HG03175 (cell line): ENCODE measurements at regions not wholly inside any gene's neighbourhood (a gene's known extent, or its start where the extent isn't known, plus 50 kb on each side); places are given as distances from the start of the nearest gene placed in this dataset.

Source experiments
- ATAC-seq: cut with Tn5 transposase; IDR thresholded peaks from one replicate; pipeline ENCODE4 v1.9.1; 2021; ENCODE audit warnings: mild to moderate bottlenecking, moderate library complexity; ENCODE audit not compliant: unreplicated experiment

- no peak for ATAC-seq
These were observed 130.0 kb upstream of the BMP5 start for GRCh38 chr6:56005426-56005825.

GRCh38 chr6:56004426-56004825 lies 129.0 kb upstream of the BMP5 start:
- no peak for ATAC-seq

DNA sequence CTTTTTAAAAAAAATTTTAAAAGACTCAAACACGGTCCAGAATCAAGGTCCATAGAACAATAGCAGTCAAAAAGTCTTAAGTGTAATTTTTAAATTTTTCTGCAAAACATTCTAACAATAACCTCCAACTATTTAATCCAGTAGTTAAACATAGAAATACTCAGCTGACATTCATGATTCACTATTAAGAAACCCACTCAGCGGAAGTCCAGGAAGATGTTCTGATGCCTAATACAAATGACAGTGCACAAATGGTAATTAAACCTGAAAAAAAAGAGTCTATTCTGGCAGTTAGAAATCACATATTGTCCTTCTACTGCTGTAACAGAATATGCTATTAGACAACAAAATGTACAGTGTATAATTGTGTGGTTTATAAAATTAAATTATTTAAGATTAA lies 128.2 kb upstream of the BMP5 start:
- ATAC-seq = no peak

GRCh38 chr6:56002336-56002735 lies 126.9 kb upstream of the BMP5 start:
- ATAC-seq = no peak

DNA sequence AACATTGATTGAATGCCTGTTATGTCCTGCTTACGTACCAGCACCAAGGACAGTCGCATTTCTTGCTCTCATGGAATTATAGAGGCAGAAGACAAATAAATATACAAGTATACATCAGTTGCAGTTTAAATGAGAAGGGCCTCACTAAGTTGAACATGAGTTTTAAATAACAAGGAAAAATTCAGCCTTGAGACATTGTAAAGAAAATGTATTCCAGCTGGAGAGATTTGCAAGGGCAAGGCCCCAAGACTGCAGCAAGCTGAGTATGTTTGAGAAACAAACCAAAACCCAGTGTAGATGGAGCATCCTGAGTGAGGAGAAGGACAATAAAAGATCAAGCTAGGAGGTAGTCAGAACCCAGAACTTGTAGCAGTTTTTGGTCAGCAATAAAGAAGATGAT lies 123.2 kb upstream of the BMP5 start:
- ATAC-seq = no peak

DNA sequence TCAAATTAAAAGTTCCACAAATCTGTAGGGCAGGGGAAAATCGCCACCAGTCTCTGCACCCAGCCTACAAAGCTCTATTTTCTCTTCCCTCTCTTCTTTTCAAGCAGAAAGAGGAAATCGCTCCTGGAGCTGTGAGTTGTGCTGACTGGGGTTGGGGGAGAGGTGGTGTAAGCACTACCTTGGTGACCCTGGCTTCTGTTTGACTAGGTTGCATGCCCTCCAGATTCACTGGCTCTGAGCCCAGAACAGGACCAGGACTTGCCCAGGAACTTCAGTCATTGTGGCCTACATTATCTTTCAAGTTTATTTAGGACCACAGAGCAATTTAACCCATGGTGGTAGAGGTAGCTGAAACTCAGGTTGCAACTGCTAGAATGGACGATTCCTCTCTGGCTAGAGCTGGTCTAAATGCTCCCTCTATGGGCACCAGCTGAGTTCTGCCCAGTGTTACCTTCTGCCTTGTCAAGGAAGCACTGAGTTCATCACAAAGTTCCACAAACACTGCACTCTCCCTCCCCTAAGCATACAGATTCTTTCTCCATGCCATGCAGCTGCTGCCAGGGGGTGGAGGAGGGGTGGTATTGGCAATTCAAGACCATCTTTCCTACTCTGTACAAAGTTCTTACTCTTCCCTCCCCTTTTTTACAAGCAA lies 122.0 kb upstream of the BMP5 start:
- no peak for ATAC-seq

GRCh38 chr6:55994531-55994930 lies 119.1 kb upstream of the BMP5 start:
- no peak for ATAC-seq

DNA sequence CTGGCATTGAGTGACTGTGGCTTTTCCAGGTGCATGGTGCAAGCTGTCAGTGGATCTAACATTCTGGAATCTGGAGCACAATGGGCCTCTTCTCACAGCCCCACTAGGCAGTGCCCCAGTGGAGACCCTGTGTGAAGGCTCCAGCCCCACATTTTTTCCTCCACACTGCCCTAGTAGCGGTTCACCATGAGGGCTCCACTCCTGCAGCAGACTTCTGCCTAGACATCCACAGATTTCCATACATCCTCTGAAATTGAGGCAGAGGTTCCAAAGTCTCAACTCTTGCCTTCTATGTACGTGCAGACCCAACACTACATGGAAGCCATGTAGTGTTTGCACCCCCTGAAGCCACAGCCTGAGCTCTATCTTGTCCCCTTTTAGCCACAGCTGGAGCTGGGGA lies 118.0 kb upstream of the BMP5 start:
- ATAC-seq = no peak

DNA sequence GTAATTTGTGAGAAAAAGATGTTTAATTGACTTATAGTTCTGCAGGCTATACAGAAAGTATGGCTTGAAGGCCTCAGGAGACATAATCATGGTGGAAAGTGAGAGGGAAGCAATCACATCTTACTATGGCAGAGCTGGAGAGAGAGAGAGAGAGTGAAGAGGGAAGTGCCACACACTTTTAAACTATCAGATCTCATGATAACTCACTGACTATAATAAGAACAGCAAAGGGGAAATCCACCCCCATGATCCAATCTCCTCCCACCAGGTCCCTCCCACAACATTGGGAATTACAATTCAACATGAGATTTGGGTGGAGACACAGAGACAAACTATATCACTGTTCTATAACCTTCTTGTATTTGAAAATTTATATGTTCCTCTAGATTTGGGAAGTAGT lies 117.2 kb upstream of the BMP5 start:
- ATAC-seq = no peak

DNA sequence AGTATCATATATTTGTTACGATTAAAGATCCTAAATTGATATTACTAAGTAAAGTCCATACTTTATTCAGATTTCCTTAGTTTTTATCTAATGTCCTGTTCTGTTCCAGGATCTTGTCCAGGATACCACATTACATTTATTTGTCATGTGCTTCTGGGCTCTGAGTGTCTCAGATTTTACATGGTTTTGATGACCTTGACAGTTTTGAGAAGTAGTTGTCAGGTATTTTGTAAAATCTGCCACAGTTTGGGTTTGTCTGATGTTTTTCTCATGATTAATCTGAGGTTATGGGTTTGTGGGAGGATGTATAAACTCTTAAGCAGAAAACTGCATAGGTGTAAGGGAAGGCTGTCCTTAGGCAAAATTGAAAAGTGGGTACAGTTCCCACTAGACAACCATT lies 109.9 kb upstream of the BMP5 start:
- no peak for ATAC-seq

DNA sequence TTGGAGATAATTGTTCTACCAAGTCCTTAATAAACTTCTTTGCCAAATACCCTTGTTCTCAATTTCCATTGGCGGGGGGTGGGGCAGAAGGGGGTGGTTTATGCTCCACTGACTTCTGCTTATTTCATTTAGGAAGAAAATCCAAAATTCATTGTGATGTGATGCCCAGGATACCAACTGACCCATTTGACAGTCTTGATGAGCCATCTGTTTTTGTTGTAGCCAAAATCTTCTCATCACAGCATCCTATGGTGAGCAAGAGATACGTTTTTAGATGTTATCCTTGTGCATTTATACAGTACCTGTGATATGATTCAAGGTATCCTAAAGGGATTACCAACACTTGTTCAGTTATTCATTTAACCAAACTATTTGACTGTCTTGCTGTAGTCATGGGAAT lies 108.5 kb upstream of the BMP5 start:
- no peak for ATAC-seq

GRCh38 chr6:55981660-55982059 lies 106.3 kb upstream of the BMP5 start:
- ATAC-seq = no peak

- peak; percentile 49 for ATAC-seq
These were observed 105.3 kb upstream of the BMP5 start for GRCh38 chr6:55980627-55981211.

- ATAC-seq = no peak
These were observed 104.1 kb upstream of the BMP5 start for GRCh38 chr6:55979526-55979925.

- no peak for ATAC-seq
These were observed 102.7 kb upstream of the BMP5 start for GRCh38 chr6:55977959-55978665.

- no peak for ATAC-seq
These were observed 99.3 kb upstream of the BMP5 start for GRCh38 chr6:55974688-55975087.

DNA sequence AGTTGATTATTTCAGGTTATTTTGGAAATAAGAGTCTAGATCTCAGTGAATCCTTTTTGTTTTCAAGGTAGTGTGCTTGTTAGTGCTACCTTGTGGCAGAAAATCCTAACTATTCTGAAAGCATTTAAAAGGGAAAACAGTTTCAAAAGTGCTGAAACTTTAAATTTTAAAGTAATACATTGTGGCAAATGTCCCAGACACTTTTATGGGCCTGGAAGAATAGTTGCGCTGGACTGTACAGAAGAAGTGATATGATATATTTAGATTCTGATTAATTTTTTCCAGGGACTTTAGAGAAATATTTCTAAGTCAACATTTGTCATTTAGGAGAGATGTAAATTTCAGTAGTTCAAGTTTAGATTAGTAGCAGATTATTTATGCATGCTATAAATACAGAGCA lies 96.7 kb upstream of the BMP5 start:
- no peak for ATAC-seq

DNA sequence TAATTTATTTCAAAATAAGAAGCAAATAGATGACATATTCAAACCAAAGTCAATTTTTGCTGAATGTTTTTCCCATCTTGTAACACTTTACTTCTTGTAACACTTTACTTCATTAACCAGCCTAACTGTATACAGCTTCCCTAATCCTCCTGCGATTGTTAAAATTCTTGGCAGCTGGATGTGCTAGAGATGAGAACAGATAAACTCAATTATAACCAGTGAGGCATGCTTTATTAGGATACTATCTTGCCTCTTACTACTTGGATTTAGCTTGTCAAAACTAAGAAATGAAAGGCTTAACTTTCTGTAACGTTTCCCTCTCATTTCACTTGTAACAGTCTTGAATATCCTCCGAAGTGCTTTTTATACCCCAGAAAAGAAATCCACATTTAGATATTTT lies 94.1 kb upstream of the BMP5 start:
- ATAC-seq = no peak

GRCh38 chr6:55968926-55969325 lies 93.5 kb upstream of the BMP5 start:
- ATAC-seq = no peak

DNA sequence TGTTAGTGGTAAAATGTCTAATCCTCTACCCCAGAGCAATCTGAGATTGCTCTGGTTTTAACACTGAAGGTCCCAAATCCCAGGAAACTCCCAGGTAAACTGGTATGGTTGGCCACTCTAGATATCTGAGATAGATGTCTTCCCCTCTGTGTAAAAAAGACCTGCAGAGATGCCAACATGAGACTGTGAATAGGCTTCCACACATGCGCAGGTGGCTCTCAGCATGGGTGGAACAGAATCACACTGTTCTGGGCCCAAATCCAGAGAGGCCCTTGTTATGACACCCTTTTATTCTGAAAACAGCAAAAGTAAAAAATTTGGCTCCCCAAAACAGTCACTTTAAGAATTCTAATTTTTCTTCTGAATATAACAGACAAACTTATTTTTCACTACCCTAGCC lies 88.7 kb upstream of the BMP5 start:
- ATAC-seq = no peak

DNA sequence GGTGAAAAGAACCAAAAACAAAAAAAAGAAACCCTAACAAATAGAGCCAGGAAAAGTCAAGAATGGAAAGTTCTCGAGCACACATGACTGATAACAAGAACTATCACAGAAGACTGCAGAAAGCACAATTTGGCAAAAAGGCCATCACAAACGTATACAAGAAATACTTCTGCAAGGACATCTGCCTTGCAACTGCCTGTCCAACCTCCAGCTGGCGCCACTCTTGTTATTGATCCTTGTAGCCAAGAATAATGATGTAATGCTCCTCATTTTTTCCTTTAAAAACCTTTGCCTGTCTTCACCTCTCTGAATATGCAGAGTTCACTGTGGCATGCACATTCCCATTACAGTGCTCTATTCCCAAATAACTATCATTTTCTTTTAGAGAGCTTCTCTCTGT lies 87.9 kb upstream of the BMP5 start:
- ATAC-seq = no peak

DNA sequence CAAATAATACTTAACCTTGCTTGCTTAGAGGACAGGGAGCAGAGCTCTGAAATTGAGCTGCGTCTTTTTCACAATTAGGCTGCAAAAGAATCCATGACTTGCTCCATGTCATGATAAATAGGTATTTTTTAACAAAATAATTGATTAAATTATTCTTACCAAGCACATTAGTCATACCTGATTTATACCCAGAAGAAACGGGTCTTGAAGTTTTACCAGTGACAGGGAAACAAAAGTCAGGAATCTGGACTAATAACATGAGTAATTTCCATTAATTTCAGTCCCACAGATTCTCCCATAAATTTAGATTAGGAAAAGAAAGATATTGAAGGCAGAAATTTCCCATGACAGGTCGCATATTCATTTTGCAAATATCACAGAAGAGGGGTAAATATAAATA lies 85.0 kb upstream of the BMP5 start:
- ATAC-seq = no peak

DNA sequence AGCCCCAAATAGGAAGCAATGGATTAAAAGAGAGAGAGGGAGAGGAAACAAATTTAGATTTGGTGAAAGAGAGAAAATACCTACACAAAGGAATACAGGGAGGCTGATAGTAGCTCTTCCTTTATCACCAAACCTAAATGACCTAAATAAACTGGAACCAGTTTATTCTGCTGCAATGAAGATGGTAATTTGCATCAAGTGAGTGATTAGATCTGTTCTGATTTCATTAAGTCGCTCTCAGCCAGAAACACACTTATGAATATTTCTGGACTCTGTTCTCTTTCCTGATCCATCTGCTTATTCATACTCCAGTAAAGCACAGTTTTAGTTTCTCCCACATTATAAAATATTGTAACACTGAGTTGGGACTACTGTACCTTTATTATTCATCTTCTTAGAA lies 83.4 kb upstream of the BMP5 start:
- ATAC-seq = no peak
